ENCODE measurements at regions not wholly inside any gene's neighbourhood (a gene's known extent, or its start where the extent isn't known, plus 50 kb on each side); places are given as distances from the start of the nearest gene placed in this dataset.

DNA sequence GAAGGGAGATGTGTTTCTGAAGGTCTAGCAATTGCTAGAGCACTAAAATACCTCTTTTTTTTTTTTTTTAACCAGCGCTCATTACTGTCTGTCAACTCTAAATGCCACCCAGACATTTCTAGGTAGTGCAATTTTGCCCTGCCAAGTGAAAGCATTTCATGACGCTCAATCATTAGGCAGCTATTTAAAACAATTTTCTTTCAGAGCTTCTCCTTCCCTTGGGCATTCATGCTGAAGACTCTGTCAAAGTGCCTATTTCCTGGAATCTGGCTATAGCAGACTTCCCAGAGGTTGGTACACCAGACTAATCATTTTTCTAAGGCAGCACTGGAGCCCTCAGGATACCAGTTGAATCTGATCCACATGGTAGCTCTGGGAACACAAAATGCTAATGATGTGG is 97.0 kb upstream of the ANKRD55 start:
- TF ChIP-seq EZH2phosphoT487 (IDR thresholded peaks at IDR 0.05; ENCODE audit: insufficient read depth, low read depth) (no peak), EZH2 (IDR thresholded peaks at IDR 0.05; ENCODE audit: insufficient read depth, poor library complexity, severe bottlenecking) (no peak)

Measured in GM23248 (cell line).